Progenitor cell of endocrine pancreas (in vitro differentiated cells): ENCODE measurements at regions not wholly inside any gene's neighbourhood (a gene's known extent, or its start where the extent isn't known, plus 50 kb on each side); places are given as distances from the start of the nearest gene placed in this dataset.
"Not testable (repeated sequence)": the region's sequence is repeated elsewhere in the genome, so short reads cannot be mapped to it uniquely, and the experiment has no call there.

ENCODE experiments used
- DNase-seq: peaks from one replicate; pipeline ENCODE4 v3.0.0; 2021; ENCODE audit warnings: low spot score; ENCODE audit not compliant: unreplicated experiment
- H3K27ac Mint-ChIP-seq: 2 replicates; pipeline ENCODE4 v1.8.0; 2021; ENCODE audit warnings: mild to moderate bottlenecking, moderate library complexity, mixed read lengths
- H3K27me3 Mint-ChIP-seq: 2 replicates; pipeline ENCODE4 v1.8.0; 2021; ENCODE audit warnings: mixed read lengths
- H3K36me3 Mint-ChIP-seq: 2 replicates; pipeline ENCODE4 v1.8.0; 2022; ENCODE audit warnings: mixed read lengths; ENCODE audit not compliant: insufficient read depth
- H3K4me1 Mint-ChIP-seq: 2 replicates; pipeline ENCODE4 v1.8.0; 2021; ENCODE audit warnings: low read depth, mixed read lengths
- H3K4me3 Mint-ChIP-seq: 2 replicates; pipeline ENCODE4 v1.8.0; 2021; ENCODE audit warnings: low read depth, mild to moderate bottlenecking, moderate library complexity, mixed read lengths
- H3K9me3 Mint-ChIP-seq: 2 replicates; pipeline ENCODE4 v1.8.0; 2021; ENCODE audit warnings: low read depth, mixed read lengths
- TF ChIP-seq, protein P1 (sequence below): fragments of 200-600 bp; sonication (generic); IDR thresholded peaks from one replicate; pipeline ENCODE4 v1.5.0; 2021; ENCODE audit warnings: antibody characterized with exemption, mild to moderate bottlenecking; ENCODE audit not compliant: unreplicated experiment

DNA sequence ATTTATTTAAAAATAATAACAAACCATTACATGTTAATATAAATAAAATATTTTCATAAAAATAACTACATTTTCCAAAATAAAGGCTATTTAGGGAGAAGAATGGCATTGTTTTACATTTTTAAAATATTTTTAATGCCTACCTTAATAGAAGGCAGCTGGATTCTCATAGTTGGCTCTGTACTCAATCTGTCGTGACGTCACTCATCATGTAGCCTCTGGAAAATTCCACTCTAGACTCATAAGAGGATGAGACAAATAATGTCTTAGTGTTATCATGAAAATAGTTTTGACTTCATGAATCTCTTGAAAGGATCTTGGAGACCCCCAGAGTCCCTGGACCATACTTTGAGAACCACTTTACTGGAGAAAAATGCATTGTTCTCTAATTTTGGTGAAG is 93.1 kb downstream of the NXNL2 start:
- H3K9me3 Mint-ChIP-seq = peaks cover 9% of the 10 kb centered on the region
- no peaks in the 10 kb centered on the region for H3K36me3 Mint-ChIP-seq
- H3K27me3 Mint-ChIP-seq = no peaks in the 10 kb centered on the region
- no peak overlapping the region for H3K27ac Mint-ChIP-seq
- no peak overlapping the region for H3K4me3 Mint-ChIP-seq
- no peaks in the 10 kb centered on the region for H3K4me1 Mint-ChIP-seq
- TF ChIP-seq, protein P1, sequence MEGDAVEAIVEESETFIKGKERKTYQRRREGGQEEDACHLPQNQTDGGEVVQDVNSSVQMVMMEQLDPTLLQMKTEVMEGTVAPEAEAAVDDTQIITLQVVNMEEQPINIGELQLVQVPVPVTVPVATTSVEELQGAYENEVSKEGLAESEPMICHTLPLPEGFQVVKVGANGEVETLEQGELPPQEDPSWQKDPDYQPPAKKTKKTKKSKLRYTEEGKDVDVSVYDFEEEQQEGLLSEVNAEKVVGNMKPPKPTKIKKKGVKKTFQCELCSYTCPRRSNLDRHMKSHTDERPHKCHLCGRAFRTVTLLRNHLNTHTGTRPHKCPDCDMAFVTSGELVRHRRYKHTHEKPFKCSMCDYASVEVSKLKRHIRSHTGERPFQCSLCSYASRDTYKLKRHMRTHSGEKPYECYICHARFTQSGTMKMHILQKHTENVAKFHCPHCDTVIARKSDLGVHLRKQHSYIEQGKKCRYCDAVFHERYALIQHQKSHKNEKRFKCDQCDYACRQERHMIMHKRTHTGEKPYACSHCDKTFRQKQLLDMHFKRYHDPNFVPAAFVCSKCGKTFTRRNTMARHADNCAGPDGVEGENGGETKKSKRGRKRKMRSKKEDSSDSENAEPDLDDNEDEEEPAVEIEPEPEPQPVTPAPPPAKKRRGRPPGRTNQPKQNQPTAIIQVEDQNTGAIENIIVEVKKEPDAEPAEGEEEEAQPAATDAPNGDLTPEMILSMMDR = no peak
- no peak for DNase-seq

DNA sequence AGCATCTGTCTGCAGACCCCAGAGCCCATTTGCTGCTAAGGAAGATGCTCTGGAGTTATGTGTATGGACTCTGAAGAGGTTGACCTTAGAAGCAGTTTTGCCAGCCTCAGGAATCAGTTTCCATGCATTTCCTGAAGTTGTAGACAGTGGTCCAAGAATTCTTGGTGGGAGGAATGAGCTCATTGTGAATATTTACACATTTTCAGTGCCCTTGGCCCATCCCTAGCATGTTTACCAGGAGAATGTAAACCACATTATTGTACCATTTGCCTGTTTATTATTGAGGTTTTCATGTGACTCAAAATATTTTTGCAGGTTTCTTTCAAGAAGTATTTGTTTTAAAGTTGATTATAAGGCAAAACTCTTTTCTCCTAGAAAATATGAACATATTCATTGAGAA is 93.8 kb downstream of the NXNL2 start:
- TF ChIP-seq, protein P1 = no peak
- no peak for DNase-seq
- H3K27me3 Mint-ChIP-seq = no peaks in the 10 kb centered on the region
- H3K4me1 Mint-ChIP-seq = no peaks in the 10 kb centered on the region
- no peak overlapping the region for H3K27ac Mint-ChIP-seq
- H3K4me3 Mint-ChIP-seq = no peak overlapping the region
- H3K36me3 Mint-ChIP-seq = no peaks in the 10 kb centered on the region
- H3K9me3 Mint-ChIP-seq = peaks cover 13% of the 10 kb centered on the region

DNA sequence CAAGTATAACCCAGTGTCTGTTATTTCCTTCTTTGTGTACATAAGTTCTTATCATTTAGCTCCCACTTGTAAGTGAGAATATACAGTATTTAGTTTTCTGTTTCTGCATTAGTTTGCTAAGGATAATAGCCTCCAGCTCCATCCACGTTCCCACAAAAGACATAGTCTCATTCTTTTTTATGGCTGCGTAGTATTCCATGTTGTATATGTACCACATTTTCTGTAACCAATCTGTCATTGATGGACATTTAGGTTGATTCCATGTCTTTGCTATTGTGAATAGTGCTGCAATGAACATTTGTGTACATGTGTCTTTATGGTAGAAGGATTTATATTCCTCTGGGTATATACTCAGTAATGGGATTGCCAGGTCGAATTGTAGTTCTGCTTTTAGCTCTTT is 95.6 kb downstream of the NXNL2 start:
- peaks cover 18% of the 10 kb centered on the region for H3K9me3 Mint-ChIP-seq
- DNase-seq, H3K27me3 Mint-ChIP-seq, H3K27ac Mint-ChIP-seq, H3K4me3 Mint-ChIP-seq, H3K4me1 Mint-ChIP-seq, H3K36me3 Mint-ChIP-seq: not testable (repeated sequence)

DNA sequence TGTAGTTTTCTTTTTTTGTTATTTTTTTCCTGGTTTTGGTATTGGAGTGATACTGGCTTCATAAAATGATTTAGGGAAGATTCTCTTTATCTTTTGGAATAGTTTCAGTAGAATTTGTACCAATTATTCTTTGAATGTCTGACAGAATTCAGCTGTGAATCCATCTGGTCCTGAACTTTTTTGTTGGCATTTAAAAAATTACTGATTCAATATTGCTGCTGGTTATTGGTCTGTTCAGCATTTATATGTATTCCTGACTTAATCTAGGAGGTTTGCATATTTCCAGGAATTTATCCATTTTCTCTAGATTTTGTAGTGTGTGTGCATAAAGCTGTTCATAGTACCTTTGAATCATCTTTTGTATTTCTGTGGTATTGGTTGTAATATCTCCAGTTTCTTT is 100.2 kb downstream of the NXNL2 start:
- Mint-ChIP-seq H3K27ac (no peak overlapping the region), H3K36me3 (no peaks in the 10 kb centered on the region), H3K27me3 (no peaks in the 10 kb centered on the region), H3K4me1 (no peaks in the 10 kb centered on the region), H3K9me3 (peaks cover 35% of the 10 kb centered on the region), H3K4me3 (no peak overlapping the region)
- TF ChIP-seq, protein P1 = no peak
- no peak for DNase-seq

DNA sequence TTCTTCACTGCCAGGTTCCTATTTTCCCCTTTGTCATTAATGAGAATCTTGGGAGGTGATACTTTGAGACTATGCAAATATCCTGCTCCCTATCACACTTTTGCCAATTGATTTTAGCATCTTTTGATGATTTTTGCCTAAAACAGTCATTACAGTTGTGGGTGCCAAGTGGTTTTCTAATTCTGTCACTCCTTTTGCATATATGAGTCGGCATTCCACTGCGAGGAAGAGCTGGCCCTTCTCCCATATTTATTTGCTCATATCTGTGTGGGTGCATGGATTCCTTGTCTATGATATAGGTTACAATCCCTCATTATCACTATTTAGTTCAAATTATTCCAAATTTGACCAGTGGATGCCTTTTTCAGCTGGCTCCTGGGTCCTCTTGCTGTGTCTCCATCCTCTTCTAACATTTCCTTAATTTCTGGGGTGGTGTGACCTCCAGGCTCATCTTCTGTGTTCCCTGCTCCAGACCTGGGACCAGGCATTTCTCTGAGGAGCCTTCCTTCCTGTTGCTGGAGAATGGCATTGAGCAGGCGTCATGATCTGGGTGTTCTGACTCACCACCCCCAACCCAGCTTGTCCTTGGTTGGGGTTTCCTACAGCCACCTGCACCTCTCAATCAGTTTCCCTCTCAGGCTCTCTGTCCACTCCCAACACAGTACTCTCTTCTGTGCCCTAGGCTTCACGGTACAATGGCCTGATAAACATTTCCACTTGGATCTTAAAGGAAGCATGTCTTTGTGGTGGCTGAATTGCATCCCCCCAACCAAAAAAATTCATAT is 106.7 kb downstream of the NXNL2 start:
- H3K4me1 Mint-ChIP-seq = no peaks in the 10 kb centered on the region
- no peaks in the 10 kb centered on the region for H3K36me3 Mint-ChIP-seq
- peaks cover 11% of the 10 kb centered on the region for H3K9me3 Mint-ChIP-seq
- H3K27ac Mint-ChIP-seq = no peak overlapping the region
- peaks cover under 1% of the 10 kb centered on the region for H3K27me3 Mint-ChIP-seq
- DNase-seq = no peak
- H3K4me3 Mint-ChIP-seq = no peak overlapping the region
- TF ChIP-seq, protein P1 = no peak

DNA sequence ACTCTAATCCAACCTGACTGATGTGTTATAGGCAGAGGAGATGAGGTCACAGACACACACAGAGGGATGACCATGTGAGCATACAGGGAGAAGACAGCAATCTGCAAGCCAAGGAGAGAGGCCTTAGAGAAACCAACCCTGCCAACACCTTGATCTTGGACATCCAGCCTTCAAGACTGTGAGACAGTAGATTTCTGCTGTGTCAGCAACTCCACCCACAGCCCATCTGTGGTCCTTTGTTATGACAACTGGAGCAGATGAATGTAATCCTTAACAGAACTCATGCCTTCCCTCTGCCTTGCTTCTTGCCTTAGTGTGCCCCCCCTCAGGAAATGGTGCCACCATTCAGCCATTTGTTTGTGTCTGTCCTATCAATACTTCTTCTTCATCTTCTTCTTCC is 107.4 kb downstream of the NXNL2 start:
- Mint-ChIP-seq H3K27me3 (peaks cover 4% of the 10 kb centered on the region), H3K4me3 (no peak overlapping the region)

More for the DNA sequence above, 107.4 kb downstream of the NXNL2 start:
- Mint-ChIP-seq H3K27ac (no peak overlapping the region), H3K9me3 (peaks cover 9% of the 10 kb centered on the region), H3K4me1 (no peaks in the 10 kb centered on the region), H3K36me3 (no peaks in the 10 kb centered on the region)
- DNase-seq = no peak
- TF ChIP-seq, protein P1 = no peak
